MM.1S (cell line): ENCODE measurements at regions not wholly inside any gene's neighbourhood (a gene's known extent, or its start where the extent isn't known, plus 50 kb on each side); places are given as distances from the start of the nearest gene placed in this dataset.

ENCODE experiments used
- DNase-seq: peaks from one replicate; pipeline ENCODE4 v3.0.0-alpha.2; 2015
- H2AFZ ChIP-seq: fragments of 300-600 bp; sonication (generic); 2 replicates; pipeline ENCODE4 v1.6.0; 2016; ENCODE audit warnings: antibody characterized with exemption, low read length
- H3F3A ChIP-seq: fragments of 300-600 bp; sonication (generic); 2 replicates; pipeline ENCODE4 v1.6.1; 2016; ENCODE audit warnings: mild to moderate bottlenecking, antibody characterized with exemption, low read length, moderate library complexity, mixed read lengths; ENCODE audit not compliant: insufficient read depth
- H3K27ac ChIP-seq: fragments of 300-600 bp; sonication (generic); 2 replicates; pipeline ENCODE4 v1.5.1; 2016; ENCODE audit warnings: mild to moderate bottlenecking, low read length
- H3K27me3 ChIP-seq: fragments of 300-600 bp; sonication (generic); replicated peaks from 2 replicates; pipeline ENCODE4 v1.6.0; 2016; ENCODE audit warnings: low read length; ENCODE audit not compliant: insufficient read depth
- H3K36me3 ChIP-seq: fragments of 300-600 bp; sonication (generic); replicated peaks from 2 replicates; pipeline ENCODE4 v1.6.1; 2016; ENCODE audit warnings: mild to moderate bottlenecking, low read length, mixed read lengths; ENCODE audit not compliant: insufficient read depth
- H3K4me1 ChIP-seq: fragments of 300-600 bp; sonication (generic); 2 replicates; pipeline ENCODE4 v1.6.1; 2016; ENCODE audit warnings: low read length, mixed read lengths
- H3K4me2 ChIP-seq: fragments of 300-600 bp; sonication (generic); 2 replicates; pipeline ENCODE4 v1.6.0; 2016; ENCODE audit warnings: low read depth, low read length
- H3K4me3 ChIP-seq: fragments of 300-600 bp; sonication (generic); 2 replicates; pipeline ENCODE4 v1.5.1; 2016; ENCODE audit warnings: low read length, mixed read lengths
- H3K79me2 ChIP-seq: fragments of 300-600 bp; sonication (generic); 2 replicates; pipeline ENCODE4 v1.6.1; 2016; ENCODE audit warnings: mixed run types, low read length, mixed read lengths
- H3K9ac ChIP-seq: fragments of 300-600 bp; sonication (generic); 2 replicates; pipeline ENCODE4 v1.6.1; 2016; ENCODE audit warnings: low read length, mixed read lengths
- H3K9me2 ChIP-seq: fragments of 300-600 bp; sonication (generic); replicated peaks from 2 replicates; pipeline ENCODE4 v1.6.1; 2016; ENCODE audit warnings: mild to moderate bottlenecking, low read length, mixed read lengths; ENCODE audit not compliant: insufficient read depth
- H3K9me3 ChIP-seq: fragments of 300-600 bp; sonication (generic); replicated peaks from 2 replicates; pipeline ENCODE4 v1.6.1; 2016; ENCODE audit warnings: mild to moderate bottlenecking, low read length, mixed read lengths; ENCODE audit not compliant: insufficient read depth
- H4K20me1 ChIP-seq: fragments of 300-600 bp; sonication (generic); 2 replicates; pipeline ENCODE4 v1.6.1; 2016; ENCODE audit warnings: mild to moderate bottlenecking, low read length, moderate library complexity, mixed read lengths; ENCODE audit not compliant: insufficient read depth
- CTCF ChIP-seq: fragments of 300-600 bp; sonication (generic); IDR thresholded peaks from 2 replicates; pipeline ENCODE4 v1.5.1; 2016; ENCODE audit warnings: antibody characterized with exemption, low read length, mixed read lengths
- EZH2 ChIP-seq: fragments of 300-600 bp; sonication (generic); optimal IDR thresholded peaks from 2 replicates; pipeline ENCODE3; 2017; ENCODE audit warnings: low read depth, mild to moderate bottlenecking, antibody characterized with exemption, low read length, mixed read lengths
- EZH2phosphoT487 ChIP-seq: fragments of 300-600 bp; sonication (generic); IDR thresholded peaks from 2 replicates; pipeline ENCODE4 v1.6.1; 2018; ENCODE audit warnings: antibody characterized with exemption, low read length

GRCh38 chr1:199075792-199076191, 437.0 kb downstream of the PTPRC start:
- no peaks in the 10 kb centered on the region for H4K20me1 ChIP-seq
- no peaks in the 10 kb centered on the region for H3K9me2 ChIP-seq
- H3K4me3 ChIP-seq, result no peak overlapping the region
- no peak overlapping the region for H3K27ac ChIP-seq
- H3K4me2 ChIP-seq, result no peak overlapping the region
- no peaks in the 10 kb centered on the region for H3K79me2 ChIP-seq
- TF ChIP-seq EZH2, result no peak
- TF ChIP-seq CTCF, result no peak
- no peak for TF ChIP-seq EZH2phosphoT487
- no peaks in the 10 kb centered on the region for H3K36me3 ChIP-seq
- DNase-seq, result no peak
- peaks cover 4% of the 10 kb centered on the region; the same call in 1 of the 2 replicates for H3K4me1 ChIP-seq
- no peak overlapping the region for H2AFZ ChIP-seq
- no peaks in the 10 kb centered on the region for H3K27me3 ChIP-seq
- no peak overlapping the region for H3K9ac ChIP-seq
- no peaks in the 10 kb centered on the region for H3F3A ChIP-seq
- H3K9me3 ChIP-seq, result no peaks in the 10 kb centered on the region

- Histone ChIP-seq H3K4me3 (no peak overlapping the region), H3K4me1 (peaks cover 29% of the 10 kb centered on the region), H2AFZ (no peak overlapping the region), H3K79me2 (no peaks in the 10 kb centered on the region), H3F3A (peaks cover 11% of the 10 kb centered on the region), H3K27ac (no peak overlapping the region), H3K27me3 (no peaks in the 10 kb centered on the region), H3K9me3 (no peaks in the 10 kb centered on the region), H3K9me2 (no peaks in the 10 kb centered on the region), H3K36me3 (no peaks in the 10 kb centered on the region), H3K9ac (no peak overlapping the region), H4K20me1 (no peaks in the 10 kb centered on the region), H3K4me2 (no peak overlapping the region)
- no peak for TF ChIP-seq CTCF
- no peak for TF ChIP-seq EZH2
- no peak for TF ChIP-seq EZH2phosphoT487
- DNase-seq, result no peak
These were observed 441.2 kb downstream of the PTPRC start for GRCh38 chr1:199079994-199080393.

- no peak overlapping the region for H3K9ac ChIP-seq
- no peak overlapping the region for H2AFZ ChIP-seq
- DNase-seq, result peak; percentile 58
- H3K4me3 ChIP-seq, result peak overlapping the region; percentile 3; the same call in 1 of the 2 replicates
- H3K36me3 ChIP-seq, result no peaks in the 10 kb centered on the region
- no peaks in the 10 kb centered on the region for H3K79me2 ChIP-seq
- H3K4me1 ChIP-seq, result peaks cover 29% of the 10 kb centered on the region
- no peaks in the 10 kb centered on the region for H3K27me3 ChIP-seq
- peaks cover 11% of the 10 kb centered on the region for H3F3A ChIP-seq
- no peaks in the 10 kb centered on the region for H3K9me3 ChIP-seq
- no peak for TF ChIP-seq CTCF
- no peak for TF ChIP-seq EZH2phosphoT487
- no peak for TF ChIP-seq EZH2
- H4K20me1 ChIP-seq, result no peaks in the 10 kb centered on the region
- no peaks in the 10 kb centered on the region for H3K9me2 ChIP-seq
- H3K27ac ChIP-seq, result peak overlapping the region; percentile 25; the same call in 1 of the 2 replicates
- H3K4me2 ChIP-seq, result peak overlapping the region; percentile 36
These were observed 442.9 kb downstream of the PTPRC start for GRCh38 chr1:199081739-199082138.
